MM.1S (cell line): ENCODE measurements at regions not wholly inside any gene's neighbourhood (a gene's known extent, or its start where the extent isn't known, plus 50 kb on each side); places are given as distances from the start of the nearest gene placed in this dataset.
"Not testable (repeated sequence)": the region's sequence is repeated elsewhere in the genome, so short reads cannot be mapped to it uniquely, and the experiment has no call there.

Experiments used
- EZH2phosphoT487 ChIP-seq: fragments of 300-600 bp; sonication (generic); IDR thresholded peaks from 2 replicates; pipeline ENCODE4 v1.6.1; 2018; ENCODE audit warnings: antibody characterized with exemption, low read length
- TF ChIP-seq, protein P1 (sequence below): fragments of 300-600 bp; sonication (generic); IDR thresholded peaks from 2 replicates; pipeline ENCODE4 v1.5.1; 2016; ENCODE audit warnings: antibody characterized with exemption, low read length, mixed read lengths

DNA sequence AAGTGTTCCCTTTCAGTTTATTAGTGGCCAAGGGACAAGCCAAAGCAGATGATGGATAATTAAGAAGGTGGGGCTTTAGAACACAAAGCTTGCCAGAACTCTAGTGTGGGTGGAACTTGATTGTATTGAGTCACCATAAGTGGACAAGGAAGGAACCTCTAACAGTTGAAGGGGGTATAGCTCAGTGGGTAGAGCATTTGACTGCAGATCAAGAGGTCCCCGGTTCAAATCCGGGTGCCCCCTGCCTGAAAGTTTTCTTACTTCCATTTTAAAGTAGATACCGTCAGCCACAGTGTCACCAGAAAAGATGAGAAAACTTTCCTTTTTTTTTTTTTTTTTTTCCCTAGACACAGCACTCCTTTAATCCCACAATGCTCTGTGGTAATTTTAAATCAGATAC is 152.3 kb downstream of the MTHFS start:
- TF ChIP-seq, protein P1, sequence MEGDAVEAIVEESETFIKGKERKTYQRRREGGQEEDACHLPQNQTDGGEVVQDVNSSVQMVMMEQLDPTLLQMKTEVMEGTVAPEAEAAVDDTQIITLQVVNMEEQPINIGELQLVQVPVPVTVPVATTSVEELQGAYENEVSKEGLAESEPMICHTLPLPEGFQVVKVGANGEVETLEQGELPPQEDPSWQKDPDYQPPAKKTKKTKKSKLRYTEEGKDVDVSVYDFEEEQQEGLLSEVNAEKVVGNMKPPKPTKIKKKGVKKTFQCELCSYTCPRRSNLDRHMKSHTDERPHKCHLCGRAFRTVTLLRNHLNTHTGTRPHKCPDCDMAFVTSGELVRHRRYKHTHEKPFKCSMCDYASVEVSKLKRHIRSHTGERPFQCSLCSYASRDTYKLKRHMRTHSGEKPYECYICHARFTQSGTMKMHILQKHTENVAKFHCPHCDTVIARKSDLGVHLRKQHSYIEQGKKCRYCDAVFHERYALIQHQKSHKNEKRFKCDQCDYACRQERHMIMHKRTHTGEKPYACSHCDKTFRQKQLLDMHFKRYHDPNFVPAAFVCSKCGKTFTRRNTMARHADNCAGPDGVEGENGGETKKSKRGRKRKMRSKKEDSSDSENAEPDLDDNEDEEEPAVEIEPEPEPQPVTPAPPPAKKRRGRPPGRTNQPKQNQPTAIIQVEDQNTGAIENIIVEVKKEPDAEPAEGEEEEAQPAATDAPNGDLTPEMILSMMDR, result not testable (repeated sequence)
- TF ChIP-seq EZH2phosphoT487, result not testable (repeated sequence)
